ENCODE measurements at regions not wholly inside any gene's neighbourhood (a gene's known extent, or its start where the extent isn't known, plus 50 kb on each side); places are given as distances from the start of the nearest gene placed in this dataset.

DNA sequence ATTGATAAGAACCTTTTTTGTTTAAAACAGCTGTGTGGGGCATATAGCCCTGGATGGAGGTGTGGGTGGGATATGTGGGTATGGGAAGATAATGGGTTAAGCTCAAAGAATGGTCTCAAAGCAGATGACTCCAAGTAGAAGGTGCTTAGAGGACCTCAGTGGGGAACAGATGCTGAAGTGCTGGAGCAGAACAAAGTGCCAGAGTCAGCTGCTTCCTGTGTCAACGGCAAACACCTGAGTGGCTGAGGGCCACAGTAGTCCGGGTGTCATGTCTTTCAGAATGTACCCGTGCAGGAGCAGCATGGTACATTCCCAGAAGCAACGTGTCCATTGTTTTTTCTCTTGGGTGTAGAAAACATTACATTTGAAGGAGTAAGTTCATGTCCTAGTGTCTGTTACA, 210.6 kb downstream of the CCNG2 start:
- no peak for DNase-seq (ENCODE audit: low spot score)

DNA sequence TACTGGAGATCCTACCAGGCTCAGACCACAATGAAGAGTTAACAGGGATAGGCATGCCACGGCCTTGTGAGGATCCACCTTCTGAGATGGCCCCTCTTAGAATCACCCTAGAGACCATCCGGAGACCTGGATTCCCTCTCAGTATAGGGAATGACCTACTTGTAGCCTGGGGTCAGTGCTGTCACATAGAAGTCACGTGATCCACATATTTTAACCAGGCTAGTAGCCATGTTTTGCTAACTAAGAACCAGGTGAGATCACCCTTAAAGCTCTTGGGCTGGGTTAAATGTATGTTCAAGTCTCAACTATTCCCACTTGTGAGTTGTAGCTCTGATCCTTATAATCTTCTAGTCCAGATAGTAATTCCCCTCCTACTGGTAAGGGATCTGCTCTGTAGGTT, 215.4 kb downstream of the CCNG2 start:
- DNase-seq (ENCODE audit: low spot score), result no peak

DNA sequence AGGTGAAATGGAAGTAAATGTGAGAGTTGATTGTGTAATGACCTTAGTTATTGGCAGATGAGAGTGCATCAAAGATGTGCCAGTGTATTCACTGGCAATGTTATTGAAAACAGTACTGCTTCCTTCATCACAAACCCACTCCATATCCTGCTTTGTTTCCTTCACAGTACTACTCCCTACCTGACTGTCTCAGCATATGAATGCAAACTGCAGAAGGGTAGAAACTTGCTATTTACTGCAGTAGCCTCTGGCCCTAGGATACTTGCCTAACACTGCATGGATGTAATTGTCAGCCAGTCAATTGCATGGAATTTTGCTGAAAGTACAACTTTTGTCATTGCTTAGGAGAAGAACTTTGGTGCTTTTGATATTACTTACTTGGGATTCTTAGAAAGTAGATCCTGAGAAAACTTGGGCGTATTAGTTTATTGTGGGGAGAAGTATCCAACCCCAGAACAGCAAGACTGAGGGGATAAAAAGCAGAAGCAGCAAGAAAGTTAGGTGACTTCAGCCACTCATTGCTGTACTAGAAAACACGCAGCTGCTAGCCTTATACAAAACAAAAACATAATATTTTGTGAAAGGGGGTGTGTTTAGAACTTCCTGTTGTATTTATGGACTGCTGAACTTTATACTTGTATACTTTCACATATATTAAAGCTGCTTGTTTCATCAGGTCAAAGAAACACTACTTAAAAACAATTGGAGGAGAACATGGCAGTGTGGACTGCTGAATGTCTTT, 219.0 kb downstream of the CCNG2 start:
- DNase-seq (ENCODE audit: low spot score), result no peak

DNA sequence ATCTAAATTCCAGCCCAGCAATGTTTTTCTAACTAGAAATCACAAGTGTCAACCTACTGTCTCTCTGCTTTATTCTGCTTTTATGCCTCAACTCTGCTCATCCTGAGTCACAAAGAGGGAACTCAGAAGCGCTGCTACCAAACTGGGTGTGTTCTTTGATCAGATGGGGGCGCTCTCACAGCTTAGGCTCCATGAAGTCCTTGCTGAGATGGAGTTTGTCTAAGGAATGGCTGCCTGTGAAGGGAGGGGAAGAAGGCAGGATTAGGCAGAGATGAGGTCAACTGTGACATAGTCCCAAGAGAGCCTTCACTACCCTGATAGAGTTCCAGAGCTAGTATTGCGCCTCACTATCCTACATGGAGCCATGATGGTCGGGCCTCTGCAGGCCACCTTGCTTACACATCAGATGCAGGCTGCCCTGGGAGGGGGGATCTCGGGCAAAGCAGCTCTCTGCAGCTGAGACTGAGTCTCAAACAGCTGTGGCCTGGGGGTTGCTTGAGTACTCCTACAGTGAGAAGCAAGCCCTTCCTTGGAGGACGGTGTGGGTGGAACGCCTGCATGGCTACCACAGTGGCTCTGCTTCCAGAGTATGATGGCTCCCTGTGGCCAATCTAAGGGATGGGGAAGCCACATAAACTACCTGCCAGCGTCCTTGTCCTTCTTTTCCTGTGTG, 219.9 kb downstream of the CCNG2 start:
- no peak for DNase-seq (ENCODE audit: low spot score)

DNA sequence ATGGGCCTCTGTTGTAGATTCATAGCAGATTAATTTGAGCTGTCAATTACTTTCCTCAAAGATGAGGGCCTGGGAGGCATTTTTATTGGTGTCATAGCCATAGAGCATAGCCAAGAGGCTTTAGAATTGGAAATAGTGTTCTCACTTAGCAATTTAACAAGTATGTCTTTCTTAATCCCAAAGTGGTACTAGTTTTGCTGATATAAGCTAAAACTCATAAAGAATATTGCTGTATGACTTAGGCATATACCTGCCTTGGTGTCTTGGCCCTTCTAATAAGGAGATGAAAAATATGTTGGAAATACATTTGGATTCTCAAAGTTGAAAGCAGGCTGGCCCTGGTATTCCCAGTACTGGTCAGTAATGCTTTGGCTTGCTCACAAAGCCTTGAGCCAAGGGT, 221.5 kb upstream of the CXCL13 start:
- DNase-seq (ENCODE audit: low spot score), result no peak

DNA sequence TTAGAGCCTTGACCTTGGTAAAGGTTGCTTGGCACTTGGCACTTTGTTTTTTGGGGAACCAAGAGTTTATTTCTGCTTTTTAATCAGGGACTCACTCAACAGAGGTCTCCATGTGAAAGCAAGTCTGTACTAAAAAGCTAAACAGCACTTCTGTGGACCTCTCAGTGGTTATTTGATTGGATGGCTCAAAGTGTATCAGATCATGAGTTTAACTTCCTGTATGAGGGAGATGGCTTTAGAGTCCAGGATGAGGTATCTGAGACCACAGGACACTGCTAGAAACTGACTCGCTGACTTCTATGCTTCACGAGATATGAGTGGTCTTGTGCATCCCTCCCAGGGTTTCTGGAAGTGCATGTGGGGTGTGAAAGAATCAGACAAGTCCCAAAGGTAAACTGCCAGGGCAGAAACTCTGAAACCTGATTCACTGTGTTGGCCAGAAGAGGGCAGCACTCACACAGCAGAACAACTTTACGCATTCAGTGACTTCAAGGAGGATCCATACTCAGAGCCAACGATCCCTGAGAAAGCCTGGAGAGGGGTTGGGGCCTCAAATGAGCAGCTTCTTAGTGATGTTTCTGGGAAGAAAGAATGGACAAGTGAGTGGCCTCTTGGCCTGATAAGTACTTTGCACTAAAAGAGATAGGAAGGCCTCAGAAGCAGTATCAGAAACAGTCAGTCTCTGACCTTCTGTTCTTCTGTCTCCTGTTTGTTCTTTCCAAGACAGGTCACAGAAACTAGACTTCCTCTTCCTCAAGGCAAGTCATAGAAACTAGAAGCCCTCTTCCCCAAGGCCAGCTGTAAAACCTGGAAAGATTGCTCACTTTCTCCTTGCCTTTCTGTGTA, 220.3 kb upstream of the CXCL13 start:
- peak; percentile 85 for DNase-seq (ENCODE audit: low spot score)

DNA sequence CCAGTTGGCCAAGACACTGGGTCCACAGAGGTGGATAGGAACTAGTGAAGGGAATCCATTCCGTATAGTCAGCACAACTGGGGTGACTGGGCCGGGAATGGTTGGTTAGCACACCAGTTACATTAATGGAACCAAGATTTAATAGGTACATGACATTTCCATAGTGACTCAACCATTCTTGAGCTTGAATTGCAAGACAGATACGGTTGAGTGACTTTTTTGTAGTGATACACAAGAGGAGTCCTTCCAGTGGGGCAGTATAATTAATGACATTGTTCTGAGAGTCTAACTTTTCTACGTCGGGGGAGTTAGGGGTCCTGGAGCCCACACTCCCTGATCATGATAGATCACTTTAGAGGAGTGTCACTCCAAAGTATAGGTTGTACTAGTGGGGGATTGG, 211.6 kb upstream of the CXCL13 start:
- DNase-seq (ENCODE audit: low spot score), result no peak

DNA sequence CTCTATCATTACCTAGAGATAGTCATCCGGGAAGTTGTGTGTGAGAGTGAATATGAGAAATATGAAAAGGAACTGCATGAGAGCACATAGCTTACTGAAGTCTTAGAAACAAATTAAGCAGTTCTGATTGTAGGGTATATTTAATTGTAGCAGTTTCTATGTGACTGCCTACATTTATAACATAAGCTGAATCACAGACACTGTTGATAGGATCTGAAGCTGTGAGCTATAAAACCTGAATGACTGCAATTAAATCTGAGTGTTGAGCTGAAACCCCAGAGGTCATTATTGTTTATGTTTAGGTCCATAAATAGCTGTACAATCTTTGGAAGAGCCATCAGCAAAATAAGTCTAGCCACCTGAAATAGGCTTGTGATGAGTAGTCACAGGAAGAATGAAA, 210.1 kb upstream of the CXCL13 start:
- no peak for DNase-seq (ENCODE audit: low spot score)

DNA sequence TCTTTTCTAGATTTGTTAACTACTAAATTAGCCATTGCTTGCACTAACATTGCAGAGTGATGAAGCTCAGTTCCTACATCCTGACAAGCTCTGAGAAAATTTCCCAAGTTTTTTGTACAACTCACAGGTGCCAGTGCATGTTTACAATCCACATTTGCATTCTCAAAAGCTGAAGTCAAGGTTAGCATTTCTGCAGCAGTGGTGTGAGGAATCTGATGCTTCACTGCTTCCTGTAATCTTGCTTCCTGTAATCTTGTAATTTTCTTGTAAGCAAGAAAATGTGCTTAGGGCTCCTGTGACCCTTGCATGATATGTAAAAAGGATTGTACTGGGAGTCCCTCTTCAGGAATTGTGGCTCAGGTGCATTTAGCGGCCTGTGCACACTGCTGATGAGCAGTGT, 207.4 kb upstream of the CXCL13 start:
- no peak for DNase-seq (ENCODE audit: low spot score)

DNA sequence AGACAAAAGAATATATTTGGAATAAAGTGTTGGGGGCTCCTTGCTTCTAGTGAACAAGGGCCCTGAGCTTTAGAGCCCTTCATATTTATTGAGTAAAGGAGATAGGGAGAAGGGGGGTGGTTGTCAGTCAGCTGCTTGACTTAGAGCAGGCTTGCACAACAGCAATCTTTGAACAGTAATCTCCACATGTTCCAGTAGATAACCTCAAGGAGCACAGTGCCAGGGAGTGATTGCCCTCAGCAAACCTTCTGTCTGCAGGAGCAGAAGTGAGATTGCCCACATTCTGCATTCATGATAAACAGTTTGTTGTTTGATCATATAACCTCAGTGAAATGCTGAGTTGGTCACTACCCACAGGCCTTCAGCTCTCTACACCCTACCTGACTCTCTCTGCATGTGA, 205.8 kb upstream of the CXCL13 start:
- DNase-seq (ENCODE audit: low spot score), result no peak

DNA sequence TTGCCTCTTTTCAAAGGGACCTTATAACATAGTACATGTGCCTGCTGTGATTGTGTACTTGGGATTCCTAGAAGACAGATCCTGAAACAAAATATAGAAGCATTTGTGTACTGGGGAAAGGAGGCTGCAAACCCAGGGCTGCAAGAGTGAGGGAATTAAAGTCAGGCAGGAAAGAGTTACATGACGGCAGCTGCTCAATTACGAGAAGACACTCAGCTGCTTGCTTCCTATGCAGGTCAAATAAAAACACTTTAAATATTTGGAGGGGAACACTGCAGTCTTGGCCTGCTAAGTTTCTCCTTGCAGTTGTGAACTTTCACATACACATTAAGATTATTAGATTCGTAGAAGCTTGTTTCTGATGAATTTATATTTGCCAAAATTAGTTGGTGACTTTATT, 191.9 kb upstream of the CXCL13 start:
- DNase-seq (ENCODE audit: low spot score), result no peak

DNA sequence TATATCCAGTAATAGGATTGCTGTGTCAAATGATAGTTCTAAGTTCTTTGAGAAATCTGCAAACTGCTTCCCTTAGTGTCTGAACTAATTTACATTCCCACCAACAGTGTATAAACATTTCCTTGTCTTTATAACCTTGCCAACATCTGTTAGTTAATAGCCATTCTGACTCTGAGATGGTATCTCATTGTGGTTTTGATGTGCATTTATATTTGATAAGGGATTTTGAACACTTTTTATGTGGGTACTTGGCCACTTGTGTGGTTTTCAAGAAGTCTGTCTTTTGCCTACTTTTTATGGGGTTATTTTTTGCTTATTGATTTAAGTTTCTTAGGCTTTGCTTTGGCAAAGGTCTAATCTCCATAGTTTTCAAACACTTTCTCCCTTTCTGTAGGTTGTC, 189.9 kb upstream of the CXCL13 start:
- no peak for DNase-seq (ENCODE audit: low spot score)

DNA sequence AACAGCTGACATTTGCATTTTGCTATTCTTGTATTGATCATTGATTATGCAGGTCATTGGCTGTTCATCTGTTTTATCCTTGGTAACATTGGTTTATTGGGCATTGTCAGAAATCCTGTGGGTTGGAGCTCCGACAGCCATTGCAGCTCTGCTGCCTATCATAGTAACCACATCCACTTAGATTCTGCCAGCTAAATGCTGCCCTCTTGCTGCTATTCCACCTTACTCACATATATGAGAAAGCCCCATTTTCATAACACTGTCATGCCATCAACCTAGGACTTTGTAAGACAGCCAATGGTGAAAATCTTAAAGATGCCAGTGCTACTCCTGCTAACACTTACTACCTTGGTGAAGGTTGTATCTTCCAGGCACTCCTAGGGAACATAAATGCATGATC, 187.3 kb upstream of the CXCL13 start:
- peak; percentile 8 for DNase-seq (ENCODE audit: low spot score)

DNA sequence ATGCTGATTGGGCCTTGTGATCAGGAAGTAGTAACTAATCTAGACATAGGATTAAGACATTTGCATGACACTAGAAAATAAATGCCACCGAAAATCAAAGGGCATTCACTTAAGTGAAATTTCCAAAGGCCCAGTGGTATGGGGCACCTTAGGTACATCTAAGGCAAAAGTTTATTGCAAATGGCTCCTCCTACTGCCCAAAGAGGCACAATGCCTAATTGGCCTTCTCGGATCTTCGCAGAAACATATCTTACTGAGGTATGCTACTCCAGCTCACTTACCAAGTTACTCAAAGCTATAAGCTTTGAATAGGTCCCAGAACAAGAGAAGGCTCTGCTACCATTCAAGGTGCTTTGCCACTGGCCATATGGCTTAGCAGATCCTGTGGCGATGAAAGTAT, 174.8 kb upstream of the CXCL13 start:
- DNase-seq (ENCODE audit: low spot score), result no peak

DNA sequence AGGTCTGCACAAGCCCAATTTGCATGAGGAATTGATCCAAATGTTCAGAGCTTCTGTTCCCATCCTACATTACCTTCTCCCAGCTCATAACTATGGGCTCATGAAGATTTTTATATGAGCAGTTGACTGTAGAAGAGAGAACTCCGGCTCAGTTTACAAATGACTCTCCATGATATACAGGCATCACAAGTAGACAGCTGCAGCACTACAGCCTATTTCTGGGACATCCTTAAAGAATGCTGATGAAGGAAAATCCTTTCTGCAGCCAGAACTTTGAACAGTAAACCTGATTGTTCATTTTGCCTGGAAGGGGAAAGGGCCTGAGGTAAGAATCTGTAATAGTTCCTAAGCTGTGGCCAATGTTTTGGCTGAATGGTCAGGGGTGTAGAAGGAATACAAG, 174.1 kb upstream of the CXCL13 start:
- DNase-seq (ENCODE audit: low spot score), result no peak

DNA sequence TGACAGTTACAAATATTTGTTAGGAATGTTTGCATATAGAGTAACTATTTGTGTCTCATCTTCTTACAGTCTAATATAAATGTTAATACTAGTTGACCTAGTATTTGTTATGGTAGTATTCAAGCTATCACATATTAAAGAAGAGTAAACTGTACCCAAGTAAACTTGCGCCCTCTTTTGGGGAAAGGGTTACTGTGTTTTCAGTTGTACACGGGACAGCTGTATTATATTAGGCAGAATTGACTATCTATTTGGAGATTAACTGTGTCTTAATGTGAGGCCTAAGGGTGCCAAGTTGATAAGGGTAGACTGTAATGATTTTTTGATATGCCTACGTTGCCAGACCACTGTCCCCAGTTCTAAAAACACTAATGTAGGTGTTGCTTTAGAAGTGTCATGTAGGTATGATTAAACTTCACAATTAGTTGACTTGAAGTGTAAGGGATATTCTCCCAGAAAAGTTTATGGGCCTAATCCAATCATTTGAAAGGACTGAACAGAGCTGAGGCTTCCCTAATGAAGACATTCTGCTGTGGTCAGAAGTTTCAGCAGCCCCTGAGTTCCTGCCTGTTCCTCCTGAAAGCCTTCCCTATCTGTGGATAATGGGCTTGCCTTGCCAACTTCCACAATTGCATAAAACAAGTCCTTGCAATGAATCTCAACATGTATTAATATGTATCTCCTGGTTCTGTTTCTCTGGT, 172.8 kb upstream of the CXCL13 start:
- DNase-seq (ENCODE audit: low spot score), result no peak

DNA sequence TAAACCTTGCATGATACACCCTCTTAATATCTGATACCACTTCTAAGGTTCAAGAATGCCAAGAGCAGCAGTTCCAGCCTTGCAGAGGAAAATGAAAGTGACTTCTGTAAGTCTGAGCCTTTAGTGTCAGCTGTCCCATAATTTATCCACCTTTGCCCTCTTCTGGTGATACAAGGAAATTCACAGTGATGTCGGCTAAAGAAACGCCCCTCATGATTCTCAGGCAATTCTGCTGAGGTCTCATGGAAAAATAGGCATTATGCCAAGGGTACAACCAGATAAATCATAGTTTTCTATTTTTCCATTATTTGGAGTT, 172.2 kb upstream of the CXCL13 start:
- DNase-seq (ENCODE audit: low spot score), result peak; percentile 65

DNA sequence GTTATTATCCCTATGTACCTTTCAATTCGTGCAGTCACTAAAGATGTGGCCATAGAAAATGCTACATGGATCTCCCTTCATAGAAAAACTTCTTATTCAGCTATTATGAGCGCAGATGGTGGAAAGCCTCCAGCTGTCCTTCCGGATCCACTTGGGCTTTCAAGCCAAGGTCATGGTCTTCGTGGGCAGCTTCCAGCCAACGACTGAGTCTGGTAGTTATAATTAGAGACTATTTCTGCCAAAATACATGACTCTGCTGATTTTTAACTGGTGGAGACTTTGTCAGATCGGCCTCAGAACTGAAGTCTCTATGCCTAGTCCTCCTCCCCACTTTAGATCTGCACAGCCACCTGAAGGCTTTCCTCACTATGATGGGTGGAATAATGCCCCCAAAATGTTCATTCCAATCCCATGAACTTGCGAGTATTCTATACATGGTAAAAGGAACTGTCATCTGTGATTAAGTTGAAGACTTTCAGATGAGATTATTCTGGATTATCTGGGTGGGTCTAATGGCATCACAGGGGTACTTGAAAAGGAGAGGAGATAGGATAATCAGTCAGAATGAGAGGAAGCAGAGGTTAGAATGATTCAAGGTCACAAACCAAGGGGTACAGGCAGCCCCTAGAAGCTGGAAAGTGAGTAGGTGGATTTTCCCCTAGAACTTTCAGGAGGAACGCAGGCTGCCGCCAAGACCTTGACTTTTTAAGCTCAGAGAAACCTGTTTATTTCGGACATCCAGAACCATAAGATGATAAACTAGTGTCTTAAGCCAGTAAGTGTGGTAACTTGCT, 171.1 kb upstream of the CXCL13 start:
- DNase-seq (ENCODE audit: low spot score), result no peak

DNA sequence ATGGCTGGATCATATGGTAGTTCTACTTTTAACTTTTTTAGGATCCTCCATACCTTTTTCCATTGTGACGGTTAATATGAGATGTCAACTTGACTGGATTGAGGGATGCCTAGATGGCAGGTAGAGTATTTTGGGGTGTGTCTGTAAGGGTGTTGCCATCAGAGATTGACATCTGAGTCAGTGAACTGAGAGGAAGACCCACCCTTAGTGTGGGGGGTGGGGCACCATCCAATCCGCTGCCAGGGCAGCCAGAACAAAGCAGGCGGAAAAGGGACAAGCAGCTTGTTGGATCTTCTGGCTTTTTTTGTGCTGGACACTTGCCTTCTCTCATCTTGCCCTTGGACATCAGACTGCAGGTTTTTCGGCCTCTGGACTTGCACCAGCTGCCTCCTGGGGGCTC, 168.5 kb upstream of the CXCL13 start:
- DNase-seq (ENCODE audit: low spot score), result no peak

DNA sequence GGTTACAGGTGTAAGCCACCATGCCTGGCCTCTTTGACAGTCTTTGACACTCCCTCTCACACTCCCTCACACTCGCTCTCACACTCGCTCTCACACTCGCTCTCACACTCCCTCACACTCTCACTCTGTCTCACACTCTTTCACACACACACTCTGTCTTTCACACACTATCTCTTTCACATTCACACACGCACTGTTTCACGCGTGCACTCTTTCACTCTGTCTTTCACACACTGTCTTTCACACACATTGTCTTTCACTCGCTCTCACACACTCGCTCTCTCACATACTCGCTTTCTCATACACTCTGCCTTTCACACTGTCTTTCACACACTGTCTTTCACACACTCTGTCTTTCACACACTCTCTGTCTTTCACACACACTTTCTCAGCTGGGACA, 167.1 kb upstream of the CXCL13 start:
- DNase-seq (ENCODE audit: low spot score), result no peak

DNA sequence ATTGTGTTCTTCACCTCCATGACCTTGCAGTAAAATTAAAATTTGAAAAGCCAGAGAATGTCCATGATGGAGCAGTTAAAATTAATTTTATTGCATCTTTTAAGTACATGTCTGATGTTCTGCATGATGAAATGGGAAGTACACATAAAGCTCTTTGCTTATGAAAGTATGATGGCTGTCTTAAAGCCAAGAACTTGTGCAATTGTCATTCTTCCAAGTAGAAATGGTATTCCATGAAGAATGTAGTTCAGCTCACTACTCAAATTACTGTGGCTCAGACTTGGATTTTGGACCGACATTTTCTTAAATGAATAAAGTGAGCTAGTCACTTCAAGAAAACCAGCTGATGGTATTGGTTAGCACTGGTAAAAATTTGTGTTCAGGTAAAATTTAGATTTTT, 161.7 kb upstream of the CXCL13 start:
- DNase-seq (ENCODE audit: low spot score), result no peak

DNA sequence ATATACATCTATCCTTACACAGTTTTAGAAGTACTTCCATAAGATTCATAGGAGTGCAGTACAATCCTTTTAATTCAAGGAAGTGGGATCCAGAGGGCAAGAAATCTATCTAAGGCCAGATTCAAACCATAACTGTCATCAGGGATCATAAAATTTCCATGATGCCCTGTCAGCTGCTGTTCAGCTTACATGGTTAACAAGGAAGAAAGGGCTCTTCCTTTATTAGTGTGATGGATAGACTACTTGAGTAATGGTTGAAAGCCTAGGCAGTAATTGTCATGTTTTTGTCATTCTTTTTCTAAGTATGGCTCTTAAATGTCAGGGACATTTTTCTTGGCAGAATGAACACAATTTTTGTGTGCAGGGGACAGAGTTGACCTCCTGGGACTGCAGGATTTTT, 159.8 kb upstream of the CXCL13 start:
- DNase-seq (ENCODE audit: low spot score), result no peak
